Neural cell (in vitro differentiated cells): ENCODE measurements at regions not wholly inside any gene's neighbourhood (a gene's known extent, or its start where the extent isn't known, plus 50 kb on each side); places are given as distances from the start of the nearest gene placed in this dataset.

Experiments
- H2AFZ ChIP-seq: fragments of 200-600, 300-800 bp; sonication (generic), shearing (Covaris generic); 2 replicates; pipeline ENCODE4 v1.6.0; 2014; ENCODE audit warnings: low read depth, mild to moderate bottlenecking, antibody characterized with exemption, low read length, moderate library complexity
- H3F3A ChIP-seq: fragments of 200-600 bp; shearing (Covaris generic); 2 replicates; pipeline ENCODE4 v1.6.1; 2016; ENCODE audit warnings: mild to moderate bottlenecking, moderate library complexity, mixed read lengths, antibody characterized with exemption, low read length; ENCODE audit not compliant: insufficient read depth, poor library complexity, severe bottlenecking
- H3K27ac ChIP-seq: fragments of 200-600, 300-800 bp; sonication (generic), shearing (Covaris generic); 2 replicates; pipeline ENCODE4 v1.5.1; 2014; ENCODE audit warnings: mild to moderate bottlenecking, low read length, moderate library complexity
- H3K27me3 ChIP-seq: fragments of 300-800, 200-600 bp; sonication (generic), shearing (Covaris generic); 2 replicates; pipeline ENCODE4 v1.6.0; 2014; ENCODE audit warnings: mild to moderate bottlenecking, low read depth, low read length, moderate library complexity; ENCODE audit not compliant: insufficient read depth
- H3K36me3 ChIP-seq: fragments of 300-800, 200-600 bp; sonication (generic), shearing (Covaris generic); 2 replicates; pipeline ENCODE4 v1.5.1; 2014; ENCODE audit warnings: mild to moderate bottlenecking, antibody characterized with exemption, low read length, moderate library complexity; ENCODE audit not compliant: insufficient read depth
- H3K4me2 ChIP-seq: fragments of 300-800, 200-600 bp; sonication (generic), shearing (Covaris generic); 2 replicates; pipeline ENCODE4 v1.6.0; 2014; ENCODE audit warnings: mild to moderate bottlenecking, low read length
- H3K4me3 ChIP-seq: fragments of 300-800, 200-600 bp; sonication (generic), shearing (Covaris generic); 2 replicates; pipeline ENCODE4 v1.5.1; 2014; ENCODE audit warnings: mild to moderate bottlenecking, low read length, moderate library complexity
- H3K79me2 ChIP-seq: fragments of 200-600 bp; shearing (Covaris generic); replicated peaks from 2 replicates; pipeline ENCODE4 v1.6.0; 2014; ENCODE audit warnings: mild to moderate bottlenecking, low read length, moderate library complexity; ENCODE audit not compliant: insufficient read depth
- H3K9ac ChIP-seq: fragments of 300-800, 200-600 bp; sonication (generic), shearing (Covaris generic); 2 replicates; pipeline ENCODE4 v1.6.1; 2016; ENCODE audit warnings: mild to moderate bottlenecking, low read length, mixed read lengths
- H3K9me2 ChIP-seq: fragments of 200-600 bp; shearing (Covaris generic); 2 replicates; pipeline ENCODE4 v1.6.1; 2016; ENCODE audit warnings: mild to moderate bottlenecking, low read length, mixed read lengths; ENCODE audit not compliant: insufficient read depth
- H3K9me3 ChIP-seq: fragments of 200-600, 300-800 bp; sonication (generic), shearing (Covaris generic); 2 replicates; pipeline ENCODE4 v1.6.1; 2016; ENCODE audit warnings: mild to moderate bottlenecking, mixed run types, low read length, moderate library complexity, mixed read lengths
- H4K20me1 ChIP-seq: fragments of 200-600 bp; shearing (Covaris generic); 2 replicates; pipeline ENCODE4 v1.6.1; 2016; ENCODE audit warnings: mild to moderate bottlenecking, mixed run types; ENCODE audit not compliant: insufficient read depth
- CTCF ChIP-seq: fragments of 450-650 bp; IDR thresholded peaks from 2 replicates; pipeline ENCODE4 v1.5.1; 2014; ENCODE audit warnings: antibody characterized with exemption, mild to moderate bottlenecking, moderate library complexity; ENCODE audit not compliant: poor library complexity, severe bottlenecking
- EP300 ChIP-seq: fragments of 450-650 bp; conservative IDR thresholded peaks from 2 replicates; pipeline ENCODE4 v1.6.1; 2014; ENCODE audit warnings: antibody characterized with exemption, mild to moderate bottlenecking, moderate library complexity; ENCODE audit not compliant: poor library complexity, severe bottlenecking
- EZH2 ChIP-seq: fragments of 200-600, 300-800 bp; shearing (Covaris generic), sonication (generic); IDR thresholded peaks from 2 replicates; pipeline ENCODE4 v1.6.1; 2014; ENCODE audit warnings: antibody characterized with exemption, low read length, borderline replicate concordance, mild to moderate bottlenecking; ENCODE audit not compliant: insufficient read depth, poor library complexity, severe bottlenecking
- MXI1 ChIP-seq: fragments of 450-650 bp; conservative IDR thresholded peaks from 2 replicates; pipeline ENCODE4 v1.6.1; 2014; ENCODE audit warnings: antibody characterized with exemption, mild to moderate bottlenecking; ENCODE audit not compliant: poor library complexity, severe bottlenecking
- POLR2AphosphoS5 ChIP-seq: IDR thresholded peaks from 2 replicates; pipeline ENCODE4 v1.6.1; 2012
- RAD21 ChIP-seq: fragments of 450-650 bp; conservative IDR thresholded peaks from 2 replicates; pipeline ENCODE4 v1.6.1; 2014; ENCODE audit warnings: antibody characterized with exemption, mild to moderate bottlenecking, moderate library complexity
- SMC3 ChIP-seq: fragments of 450-650 bp; conservative IDR thresholded peaks from 2 replicates; pipeline ENCODE4 v1.6.1; 2014; ENCODE audit warnings: antibody characterized with exemption, mild to moderate bottlenecking, moderate library complexity; ENCODE audit not compliant: poor library complexity
- TAF1 ChIP-seq: IDR thresholded peaks from 2 replicates; pipeline ENCODE4 v1.6.1; 2012; ENCODE audit warnings: low read depth
- TF ChIP-seq, protein P1 (sequence below): IDR thresholded peaks from 2 replicates; pipeline ENCODE4 v1.6.1; 2012; ENCODE audit warnings: borderline replicate concordance

DNA sequence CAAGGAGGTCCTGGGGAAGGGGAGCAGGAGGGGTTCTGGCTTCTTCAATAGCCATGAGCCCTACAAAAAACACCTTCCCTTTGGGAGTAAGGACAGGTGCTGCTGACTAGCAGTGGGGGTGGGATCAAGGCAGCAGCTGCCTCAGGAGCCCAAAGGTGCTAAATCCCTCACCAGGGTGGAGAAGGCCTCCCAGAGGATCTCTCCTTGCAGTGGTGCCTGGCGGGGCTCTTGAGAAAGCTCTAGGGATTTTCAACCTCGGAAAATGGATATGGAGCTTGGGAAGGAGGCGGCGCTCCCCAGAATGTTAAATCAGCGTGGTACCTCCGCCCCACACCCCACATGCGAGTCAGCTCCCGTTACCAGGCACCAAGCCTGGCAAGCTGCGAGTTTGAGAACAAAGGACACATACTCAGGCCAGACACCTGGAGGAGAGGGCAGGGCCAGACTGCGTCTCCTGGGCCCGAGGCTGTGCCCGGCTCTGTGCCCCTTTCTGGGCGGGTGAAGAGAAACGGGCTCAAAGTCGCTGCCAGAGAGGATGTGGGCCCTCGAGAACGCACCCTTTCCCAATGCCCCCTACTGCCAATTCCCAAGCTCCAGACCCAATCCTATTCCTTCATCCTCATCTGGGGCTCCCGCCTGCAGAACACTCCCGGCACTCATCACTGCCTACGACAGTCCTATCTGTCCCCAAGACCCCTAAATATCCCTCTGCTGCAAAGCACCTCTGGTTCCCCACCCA, 139.0 kb downstream of the BRD1 start:
- Histone ChIP-seq H3K9ac (no peak overlapping the region), H3F3A (no peaks in the 10 kb centered on the region), H3K27me3 (no peaks in the 10 kb centered on the region), H2AFZ (no peak overlapping the region), H3K9me2 (no peaks in the 10 kb centered on the region), H4K20me1 (no peaks in the 10 kb centered on the region), H3K36me3 (no peaks in the 10 kb centered on the region), H3K4me3 (no peak overlapping the region), H3K79me2 (no peaks in the 10 kb centered on the region), H3K4me2 (no peak overlapping the region), H3K27ac (no peak overlapping the region), H3K9me3 (no peaks in the 10 kb centered on the region)
- TF ChIP-seq, protein P1, sequence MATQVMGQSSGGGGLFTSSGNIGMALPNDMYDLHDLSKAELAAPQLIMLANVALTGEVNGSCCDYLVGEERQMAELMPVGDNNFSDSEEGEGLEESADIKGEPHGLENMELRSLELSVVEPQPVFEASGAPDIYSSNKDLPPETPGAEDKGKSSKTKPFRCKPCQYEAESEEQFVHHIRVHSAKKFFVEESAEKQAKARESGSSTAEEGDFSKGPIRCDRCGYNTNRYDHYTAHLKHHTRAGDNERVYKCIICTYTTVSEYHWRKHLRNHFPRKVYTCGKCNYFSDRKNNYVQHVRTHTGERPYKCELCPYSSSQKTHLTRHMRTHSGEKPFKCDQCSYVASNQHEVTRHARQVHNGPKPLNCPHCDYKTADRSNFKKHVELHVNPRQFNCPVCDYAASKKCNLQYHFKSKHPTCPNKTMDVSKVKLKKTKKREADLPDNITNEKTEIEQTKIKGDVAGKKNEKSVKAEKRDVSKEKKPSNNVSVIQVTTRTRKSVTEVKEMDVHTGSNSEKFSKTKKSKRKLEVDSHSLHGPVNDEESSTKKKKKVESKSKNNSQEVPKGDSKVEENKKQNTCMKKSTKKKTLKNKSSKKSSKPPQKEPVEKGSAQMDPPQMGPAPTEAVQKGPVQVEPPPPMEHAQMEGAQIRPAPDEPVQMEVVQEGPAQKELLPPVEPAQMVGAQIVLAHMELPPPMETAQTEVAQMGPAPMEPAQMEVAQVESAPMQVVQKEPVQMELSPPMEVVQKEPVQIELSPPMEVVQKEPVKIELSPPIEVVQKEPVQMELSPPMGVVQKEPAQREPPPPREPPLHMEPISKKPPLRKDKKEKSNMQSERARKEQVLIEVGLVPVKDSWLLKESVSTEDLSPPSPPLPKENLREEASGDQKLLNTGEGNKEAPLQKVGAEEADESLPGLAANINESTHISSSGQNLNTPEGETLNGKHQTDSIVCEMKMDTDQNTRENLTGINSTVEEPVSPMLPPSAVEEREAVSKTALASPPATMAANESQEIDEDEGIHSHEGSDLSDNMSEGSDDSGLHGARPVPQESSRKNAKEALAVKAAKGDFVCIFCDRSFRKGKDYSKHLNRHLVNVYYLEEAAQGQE: no peak
- TF ChIP-seq CTCF (no peak), TAF1 (no peak), POLR2AphosphoS5 (no peak), SMC3 (no peak), EP300 (no peak), MXI1 (no peak), RAD21 (no peak)

GRCh38 chr22:49687786-49688515, 139.7 kb downstream of the BRD1 start:
- no peak overlapping the region for H3K27ac ChIP-seq
- H4K20me1 ChIP-seq: no peaks in the 10 kb centered on the region
- no peak overlapping the region for H3K4me2 ChIP-seq
- no peaks in the 10 kb centered on the region for H3K36me3 ChIP-seq
- no peaks in the 10 kb centered on the region for H3F3A ChIP-seq
- no peaks in the 10 kb centered on the region for H3K27me3 ChIP-seq
- no peak overlapping the region for H2AFZ ChIP-seq
- H3K9me3 ChIP-seq: no peaks in the 10 kb centered on the region
- H3K9me2 ChIP-seq: no peaks in the 10 kb centered on the region
- H3K9ac ChIP-seq: no peak overlapping the region
- TF ChIP-seq SMC3 (no peak), TAF1 (no peak), POLR2AphosphoS5 (no peak), EZH2 (no peak), CTCF (no peak), RAD21 (no peak), EP300 (no peak)
- H3K4me3 ChIP-seq: no peak overlapping the region
- no peaks in the 10 kb centered on the region for H3K79me2 ChIP-seq
